Skeletal muscle satellite cell (primary cell): ENCODE measurements at regions not wholly inside any gene's neighbourhood (a gene's known extent, or its start where the extent isn't known, plus 50 kb on each side); places are given as distances from the start of the nearest gene placed in this dataset.

Experiments
- H3K27me3 ChIP-seq: 2 replicates; pipeline ENCODE4 v1.7.0; 2013; ENCODE audit warnings: low read length; ENCODE audit not compliant: control insufficient read depth, insufficient read depth
- H3K36me3 ChIP-seq: 2 replicates; pipeline ENCODE4 v1.7.0; 2013; ENCODE audit warnings: mild to moderate bottlenecking, control low read depth, low read length; ENCODE audit not compliant: insufficient read depth
- H3K4me1 ChIP-seq: 2 replicates; pipeline ENCODE4 v1.7.0; 2013; ENCODE audit warnings: low read length; ENCODE audit not compliant: control insufficient read depth, insufficient read depth
- H3K4me2 ChIP-seq: 2 replicates; pipeline ENCODE4 v1.7.0; 2013; ENCODE audit warnings: mild to moderate bottlenecking, low read length
- H3K4me3 ChIP-seq: 2 replicates; pipeline ENCODE4 v1.7.0; 2013; ENCODE audit warnings: low read length
- H3K9ac ChIP-seq: 2 replicates; pipeline ENCODE4 v1.7.0; 2013; ENCODE audit warnings: mild to moderate bottlenecking, low read depth, low read length, moderate library complexity
- H3K9me3 ChIP-seq: replicated peaks from 2 replicates; pipeline ENCODE4 v1.7.0; 2013; ENCODE audit warnings: mild to moderate bottlenecking, control low read depth, low read length

- Histone ChIP-seq H3K4me3 (peak overlapping the region; percentile 12), H3K36me3 (no peaks in the 10 kb centered on the region), H3K4me1 (peaks cover 19% of the 10 kb centered on the region), H3K9ac (no peak overlapping the region), H3K4me2 (peak overlapping the region; percentile 24), H3K9me3 (no peaks in the 10 kb centered on the region), H3K27me3 (no peaks in the 10 kb centered on the region)
Observed at GRCh38 chr9:631596-631995, 209.9 kb upstream of the DMRT1 start.

GRCh38 chr9:633461-633860 is 208.0 kb upstream of the DMRT1 start:
- H3K9me3 ChIP-seq, result no peaks in the 10 kb centered on the region
- H3K27me3 ChIP-seq, result no peaks in the 10 kb centered on the region
- no peak overlapping the region for H3K4me2 ChIP-seq
- no peak overlapping the region for H3K4me3 ChIP-seq
- no peak overlapping the region for H3K9ac ChIP-seq
- H3K36me3 ChIP-seq, result no peaks in the 10 kb centered on the region
- H3K4me1 ChIP-seq, result peaks cover 17% of the 10 kb centered on the region

GRCh38 chr9:636931-637591 is 204.4 kb upstream of the DMRT1 start:
- Histone ChIP-seq H3K4me2 (no peak overlapping the region), H3K36me3 (no peaks in the 10 kb centered on the region), H3K4me1 (peaks cover 2% of the 10 kb centered on the region), H3K9ac (no peak overlapping the region), H3K4me3 (no peak overlapping the region), H3K27me3 (no peaks in the 10 kb centered on the region), H3K9me3 (no peaks in the 10 kb centered on the region)

- Histone ChIP-seq H3K9me3 (no peaks in the 10 kb centered on the region), H3K27me3 (no peaks in the 10 kb centered on the region), H3K9ac (no peak overlapping the region)
Observed at GRCh38 chr9:638152-638551, 203.3 kb upstream of the DMRT1 start.

GRCh38 chr9:642014-642413 is 199.5 kb upstream of the DMRT1 start:
- Histone ChIP-seq H3K27me3 (no peaks in the 10 kb centered on the region), H3K4me2 (no peak overlapping the region), H3K9me3 (no peaks in the 10 kb centered on the region), H3K4me3 (no peak overlapping the region), H3K4me1 (no peaks in the 10 kb centered on the region), H3K36me3 (no peaks in the 10 kb centered on the region), H3K9ac (no peak overlapping the region)

More at GRCh38 chr9:638152-638551, 203.3 kb upstream of the DMRT1 start:
- H3K4me3 ChIP-seq, result no peak overlapping the region
- no peak overlapping the region for H3K4me2 ChIP-seq
- no peaks in the 10 kb centered on the region for H3K36me3 ChIP-seq
- no peaks in the 10 kb centered on the region for H3K4me1 ChIP-seq

GRCh38 chr9:643966-644365 is 197.5 kb upstream of the DMRT1 start:
- Histone ChIP-seq H3K27me3 (no peaks in the 10 kb centered on the region), H3K4me2 (no peak overlapping the region), H3K9ac (no peak overlapping the region), H3K4me3 (no peak overlapping the region), H3K36me3 (no peaks in the 10 kb centered on the region), H3K4me1 (no peaks in the 10 kb centered on the region), H3K9me3 (no peaks in the 10 kb centered on the region)

- Histone ChIP-seq H3K4me3 (no peak overlapping the region), H3K4me1 (peaks cover 9% of the 10 kb centered on the region), H3K36me3 (no peaks in the 10 kb centered on the region), H3K27me3 (no peaks in the 10 kb centered on the region), H3K4me2 (no peak overlapping the region), H3K9ac (no peak overlapping the region), H3K9me3 (no peaks in the 10 kb centered on the region)
Observed at GRCh38 chr9:647522-647921, 194.0 kb upstream of the DMRT1 start.

- Histone ChIP-seq H3K27me3 (no peaks in the 10 kb centered on the region), H3K36me3 (no peaks in the 10 kb centered on the region), H3K4me3 (peak overlapping the region; percentile 41), H3K9ac (no peak overlapping the region), H3K4me1 (peaks cover 9% of the 10 kb centered on the region), H3K4me2 (peak overlapping the region; percentile 72), H3K9me3 (no peaks in the 10 kb centered on the region)
Observed at GRCh38 chr9:649128-650074, 192.1 kb upstream of the DMRT1 start.

GRCh38 chr9:650362-650761 is 191.1 kb upstream of the DMRT1 start:
- Histone ChIP-seq H3K36me3 (no peaks in the 10 kb centered on the region), H3K4me3 (peak overlapping the region; percentile 41), H3K27me3 (no peaks in the 10 kb centered on the region), H3K4me2 (peak overlapping the region; percentile 72), H3K4me1 (peaks cover 9% of the 10 kb centered on the region), H3K9me3 (no peaks in the 10 kb centered on the region), H3K9ac (peak overlapping the region; percentile 22)

- Histone ChIP-seq H3K4me3 (no peak overlapping the region), H3K9me3 (no peaks in the 10 kb centered on the region), H3K9ac (no peak overlapping the region), H3K27me3 (no peaks in the 10 kb centered on the region), H3K36me3 (no peaks in the 10 kb centered on the region), H3K4me2 (no peak overlapping the region), H3K4me1 (peaks cover 15% of the 10 kb centered on the region)
Observed at GRCh38 chr9:651371-651770, 190.1 kb upstream of the DMRT1 start.

- no peaks in the 10 kb centered on the region for H3K27me3 ChIP-seq
- no peak overlapping the region for H3K9ac ChIP-seq
- no peaks in the 10 kb centered on the region for H3K36me3 ChIP-seq
- no peak overlapping the region for H3K4me3 ChIP-seq
- H3K9me3 ChIP-seq, result no peaks in the 10 kb centered on the region
- peaks cover 16% of the 10 kb centered on the region for H3K4me1 ChIP-seq
- no peak overlapping the region for H3K4me2 ChIP-seq
Observed at GRCh38 chr9:652914-653313, 188.6 kb upstream of the DMRT1 start.
